AG04450 (cell line): ENCODE measurements at regions not wholly inside any gene's neighbourhood (a gene's known extent, or its start where the extent isn't known, plus 50 kb on each side); places are given as distances from the start of the nearest gene placed in this dataset.

ENCODE experiments used
- CTCF ChIA-PET: fragments of 300-600, 350-600 bp; formaldehyde crosslinking; extraction: SDS; loops from one replicate; lab custom pipeline; 2022; ENCODE audit warnings: antibody characterized with exemption, inconsistent platforms; lab: Charles Lee
- POLR2A ChIA-PET: fragments of 350-600 bp; formaldehyde crosslinking; extraction: SDS; loops from one replicate; lab custom pipeline; 2021; ENCODE audit warnings: antibody characterized with exemption, inconsistent platforms; lab: Yijun Ruan, JAX
- DNase-seq: peaks from one replicate; pipeline ENCODE4 v3.0.0-alpha.2; 2011; ENCODE audit warnings: low read depth, low spot score
- H3K27ac ChIP-seq: one replicate; pipeline ENCODE4 v1.5.1; 2012; ENCODE audit warnings: low read depth, low read length, control low read depth
- H3K27me3 ChIP-seq: one replicate; pipeline ENCODE4 v1.6.0; 2012; ENCODE audit warnings: low read length; ENCODE audit not compliant: control insufficient read depth, insufficient read depth
- H3K4me3 ChIP-seq: 2 replicates; pipeline ENCODE4 v1.5.1; 2011; ENCODE audit warnings: mild to moderate bottlenecking, low read depth, low read length, control low read depth
- H3K9me3 ChIP-seq: 2 replicates; pipeline ENCODE4 v1.5.1; 2012; ENCODE audit warnings: low read length; ENCODE audit not compliant: control insufficient read depth, insufficient read depth
- CTCF ChIP-seq: IDR thresholded peaks from 2 replicates; pipeline ENCODE4 v1.5.1; 2011; ENCODE audit warnings: low read depth, low read length, control low read depth, inconsistent platforms

DNA sequence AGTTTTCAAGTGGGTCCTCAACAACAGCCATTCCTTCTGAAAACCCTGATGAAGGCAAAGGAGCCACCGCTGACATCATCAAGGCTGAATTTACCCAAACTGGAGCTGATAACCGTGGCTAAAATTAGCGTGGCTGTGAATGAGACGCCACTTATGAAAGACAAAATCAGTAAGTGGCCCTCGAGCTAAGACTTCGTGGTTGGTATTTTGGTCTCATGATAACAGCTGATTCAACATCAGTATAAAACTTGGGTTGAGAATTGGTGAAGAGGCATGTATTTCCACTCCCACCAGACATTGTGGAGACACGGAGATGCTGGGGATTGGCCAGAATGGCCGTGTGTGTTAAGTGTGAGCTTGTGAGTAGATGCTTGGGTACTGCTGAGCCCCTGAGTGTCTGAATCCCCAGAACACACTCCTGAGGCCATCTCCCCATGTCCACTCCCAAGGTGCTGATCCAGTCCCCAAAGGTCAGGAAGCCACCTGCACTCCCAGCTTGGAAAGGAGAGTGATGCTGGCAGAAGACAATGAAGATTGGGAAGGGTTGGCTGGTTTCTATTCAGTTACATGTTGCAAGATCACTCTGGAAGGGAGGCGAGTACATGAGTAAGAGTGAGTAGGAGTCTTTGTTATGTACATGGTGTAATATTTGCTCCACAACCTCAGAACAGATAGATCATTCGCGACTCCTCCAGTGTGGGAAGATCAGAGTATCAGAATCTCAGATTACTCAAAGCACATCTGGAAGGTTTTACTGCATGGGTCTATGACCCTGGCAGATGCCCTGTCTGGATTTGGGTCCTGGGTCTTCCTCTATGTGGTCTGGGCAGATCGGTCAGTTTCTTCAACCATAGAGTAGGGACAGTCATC, 207.7 kb downstream of the HS3ST3A1 start:
- no peaks in the 10 kb centered on the region for H3K27me3 ChIP-seq
- no peak overlapping the region for H3K4me3 ChIP-seq
- H3K9me3 ChIP-seq: no peaks in the 10 kb centered on the region
- DNase-seq: peak; percentile 70
- H3K27ac ChIP-seq: peak overlapping the region; percentile 34
- POLR2A ChIA-PET: no interaction called here
- TF ChIP-seq CTCF: no peak
- CTCF ChIA-PET: no interaction called here

DNA sequence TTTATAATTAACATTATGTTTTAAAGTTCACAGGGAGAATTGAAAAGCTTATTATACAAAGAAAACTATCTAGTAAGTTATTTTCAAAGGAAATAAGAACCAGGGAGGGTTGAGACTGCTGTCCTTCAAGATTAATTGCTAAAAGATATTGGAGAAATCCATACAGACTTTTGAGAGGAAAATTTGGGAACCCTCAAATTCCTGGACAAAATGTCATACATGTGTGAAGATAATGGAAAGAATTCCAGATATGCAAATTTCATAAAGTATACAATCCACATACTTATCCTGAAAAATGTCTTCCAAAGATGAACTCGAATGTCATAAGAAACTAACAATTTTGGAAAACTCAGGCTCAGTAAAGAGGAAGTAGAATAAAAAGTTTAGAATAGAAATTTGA, 213.8 kb downstream of the HS3ST3A1 start:
- H3K27me3 ChIP-seq: no peaks in the 10 kb centered on the region
- CTCF ChIA-PET: no interaction called here
- H3K9me3 ChIP-seq: no peaks in the 10 kb centered on the region
- no peak for TF ChIP-seq CTCF
- H3K27ac ChIP-seq: no peak overlapping the region
- H3K4me3 ChIP-seq: no peak overlapping the region
- no peak for DNase-seq
- POLR2A ChIA-PET: interaction anchor here (0.6 kb wide), 1 partner anchor 27 kb away, joined by 3 read pairs; no protein-coding TSS in a partner anchor

GRCh38 chr17:13387236-13387635, 214.5 kb downstream of the HS3ST3A1 start:
- Histone ChIP-seq H3K27ac (no peak overlapping the region), H3K4me3 (no peak overlapping the region), H3K9me3 (no peaks in the 10 kb centered on the region), H3K27me3 (no peaks in the 10 kb centered on the region)
- ChIA-PET POLR2A (no interaction called here), CTCF (interaction anchor here (0.6 kb wide), 1 partner anchor 184 kb away, joined by 3 read pairs; no protein-coding TSS in a partner anchor)
- TF ChIP-seq CTCF: no peak
- DNase-seq: no peak

DNA sequence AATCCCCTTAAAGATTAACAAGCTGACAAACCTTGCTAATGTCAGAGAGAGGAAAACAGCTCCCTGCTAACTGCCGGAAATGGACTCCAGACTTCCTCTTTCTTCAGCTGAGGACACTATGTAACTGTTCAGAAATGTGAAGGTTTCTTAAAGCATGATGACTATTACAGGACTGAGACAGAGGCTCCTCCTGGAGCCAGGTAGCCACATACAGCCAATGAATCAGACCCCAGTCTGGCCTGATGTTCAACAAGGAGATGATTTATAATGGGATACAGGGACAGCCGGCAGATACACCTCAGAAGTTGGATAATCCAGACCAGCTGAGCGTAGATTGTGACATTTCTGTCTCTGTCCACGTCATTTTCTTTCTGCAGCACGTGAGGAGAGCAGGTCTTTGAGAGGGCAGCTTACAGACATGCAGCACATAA, 216.2 kb downstream of the HS3ST3A1 start:
- POLR2A ChIA-PET: no interaction called here
- no peak for DNase-seq

More for the DNA sequence above, 216.2 kb downstream of the HS3ST3A1 start:
- CTCF ChIA-PET: no interaction called here
- TF ChIP-seq CTCF: no peak
- Histone ChIP-seq H3K27me3 (no peaks in the 10 kb centered on the region), H3K9me3 (no peaks in the 10 kb centered on the region), H3K4me3 (no peak overlapping the region), H3K27ac (no peak overlapping the region)
